GM20431 (cell line): ENCODE measurements at regions not wholly inside any gene's neighbourhood (a gene's known extent, or its start where the extent isn't known, plus 50 kb on each side); places are given as distances from the start of the nearest gene placed in this dataset.

Source experiments
- in situ Hi-C: fragments of 300-500 bp; cut with MseI, MboI; formaldehyde crosslinking; loops from one replicate; pipeline ENCODE4 v1.15.0; 2020; ENCODE audit warnings: low sequenced_read_pairs; ENCODE audit not compliant: unreplicated experiment

DNA sequence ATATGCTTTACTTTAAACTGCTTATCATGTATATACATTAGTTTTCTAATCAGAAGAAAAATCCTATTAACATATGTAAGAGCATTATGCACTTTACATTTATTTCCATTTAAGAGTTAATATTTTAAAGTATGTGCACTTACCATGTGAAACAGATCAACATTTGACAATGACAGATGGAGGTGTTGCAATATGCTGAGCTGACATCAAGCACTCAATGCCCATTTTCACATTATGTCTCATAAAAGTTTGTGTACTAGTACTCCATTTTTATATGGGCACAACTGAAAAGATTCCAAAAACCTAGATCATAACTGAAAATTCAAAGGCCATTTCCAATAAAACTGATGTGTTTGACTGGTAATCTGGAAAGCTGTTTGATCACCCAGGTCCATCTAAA, 420.9 kb upstream of the SOX9 start:
- in situ Hi-C loops = no loop called here

- in situ Hi-C loops = no loop called here
These were observed 417.1 kb upstream of the SOX9 start for GRCh38 chr17:71703701-71704100.

DNA sequence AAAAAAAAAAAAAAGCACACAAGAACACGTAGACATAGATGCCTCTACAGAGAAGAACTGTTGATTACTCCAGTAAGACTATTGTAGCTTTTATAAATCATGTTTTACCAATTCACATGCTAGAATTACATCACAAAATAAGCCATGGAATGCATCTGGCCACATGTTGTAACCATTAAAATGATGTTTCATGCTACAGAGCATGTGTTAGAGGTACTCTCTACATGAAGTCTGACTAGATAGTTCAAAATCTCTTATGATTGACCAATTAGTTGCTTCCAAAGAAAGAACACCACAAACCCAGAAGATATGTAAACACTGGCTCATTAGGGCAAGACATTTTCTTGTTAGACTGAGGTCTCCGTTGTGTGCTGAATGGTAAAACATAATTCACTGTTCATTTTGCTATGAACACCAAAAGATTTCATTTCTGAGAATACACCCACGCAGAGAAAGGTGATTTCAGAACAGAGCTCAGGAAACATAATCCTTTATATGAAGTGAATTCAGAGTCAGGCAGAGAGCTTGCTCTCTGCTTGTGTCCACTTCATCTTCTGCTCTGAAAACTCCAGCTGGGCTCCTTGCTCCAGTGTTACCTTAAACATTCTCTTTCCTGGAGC, 411.4 kb upstream of the SOX9 start:
- in situ Hi-C loops = no loop called here

DNA sequence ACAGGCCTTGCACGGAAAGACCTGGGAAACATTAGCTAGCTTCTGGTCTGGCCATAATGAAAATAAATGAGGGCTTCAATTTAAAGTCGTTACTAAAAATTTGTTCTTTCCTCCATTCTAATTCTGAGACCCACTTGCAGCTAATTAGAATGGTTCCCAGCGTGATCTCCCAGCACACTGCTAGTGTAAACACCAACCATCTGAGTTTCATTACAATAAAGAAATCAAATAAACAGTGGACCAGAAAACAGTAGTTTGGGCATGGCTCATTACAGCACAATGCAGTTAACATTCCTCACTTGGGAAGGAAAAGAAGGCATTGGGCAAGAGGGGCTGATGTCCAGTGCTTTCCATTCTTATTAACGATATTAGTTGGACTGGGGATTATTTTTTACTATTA, 410.9 kb upstream of the SOX9 start:
- in situ Hi-C loops = no loop called here

GRCh38 chr17:71710816-71711215, 410.0 kb upstream of the SOX9 start:
- in situ Hi-C loops = no loop called here

DNA sequence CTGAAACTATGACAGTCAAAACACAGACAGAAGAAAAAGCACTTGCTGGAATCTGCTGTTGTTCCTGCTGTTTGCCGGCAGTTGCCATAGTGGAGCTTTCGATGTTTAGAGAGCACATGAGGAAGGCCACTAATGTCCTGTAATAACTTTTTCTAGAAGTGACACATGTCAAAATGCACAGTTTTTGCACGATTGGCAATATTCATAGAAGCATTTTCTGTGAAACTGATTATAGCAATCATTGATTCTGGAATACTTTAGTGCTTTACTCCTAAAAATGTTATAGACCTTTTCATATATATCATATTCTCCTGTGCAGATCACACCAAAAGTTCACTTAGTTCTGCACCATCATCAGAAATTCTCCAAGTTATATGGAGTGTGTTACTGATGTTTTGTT, 407.0 kb upstream of the SOX9 start:
- in situ Hi-C loops = no loop called here

DNA sequence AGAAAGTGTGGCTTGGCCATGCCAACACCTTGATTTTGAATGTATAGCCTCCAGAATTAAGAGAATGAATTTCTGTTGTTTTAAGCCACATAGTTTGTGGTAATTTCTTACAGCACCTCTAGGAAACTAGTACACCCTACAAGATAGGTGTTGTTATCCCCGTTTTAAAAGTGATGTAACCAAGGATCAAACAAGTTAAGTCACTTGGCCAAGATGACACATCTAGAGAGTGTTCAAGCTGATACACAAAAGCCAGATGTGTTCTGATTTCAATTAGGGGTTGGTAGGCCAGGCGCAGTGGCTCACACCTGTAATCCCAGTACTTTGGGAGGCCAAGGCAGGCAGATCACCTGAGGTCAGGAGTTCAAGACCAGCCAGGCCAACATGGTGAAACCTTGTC, 396.5 kb upstream of the SOX9 start:
- in situ Hi-C loops = no loop called here

DNA sequence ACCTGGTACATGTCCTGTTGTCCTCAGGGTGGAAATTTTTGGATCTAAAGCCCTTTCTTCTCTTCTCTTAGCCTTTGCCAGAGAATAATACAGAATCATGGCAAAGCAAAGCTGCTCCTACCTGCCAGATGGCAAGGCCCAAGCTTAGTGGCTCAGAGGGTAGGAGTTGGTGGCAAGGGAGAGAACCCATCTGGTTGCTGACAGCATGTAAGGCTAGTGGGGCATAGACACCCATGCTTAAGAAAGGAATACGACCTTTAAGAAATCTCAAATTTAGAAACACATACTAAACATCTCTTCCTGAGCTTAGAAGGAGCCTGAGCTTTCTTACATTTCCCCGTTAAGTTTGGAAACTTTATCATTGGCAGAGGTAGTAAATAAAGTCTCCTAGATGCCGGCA, 395.0 kb upstream of the SOX9 start:
- in situ Hi-C loops = no loop called here

- in situ Hi-C loops = no loop called here
These were observed 394.5 kb upstream of the SOX9 start for GRCh38 chr17:71726341-71726740.

DNA sequence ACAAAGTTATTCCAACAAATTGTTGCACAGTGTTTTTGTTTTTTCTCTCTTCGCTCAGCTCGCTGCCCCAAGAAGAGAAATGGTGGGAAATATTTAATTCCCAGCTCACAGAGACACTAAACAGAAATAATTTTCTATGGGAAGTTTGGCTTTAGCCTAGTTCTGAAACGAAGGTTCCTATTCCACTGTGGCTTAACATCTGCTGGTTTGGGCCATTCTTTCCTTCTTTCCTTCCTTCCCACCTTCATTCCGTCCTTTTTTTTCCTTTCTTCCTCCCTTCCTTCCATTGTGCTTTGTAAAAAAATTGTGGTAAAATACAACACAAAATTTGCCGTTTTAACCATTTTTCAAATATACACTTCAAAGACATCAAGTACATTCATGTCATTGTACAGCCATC, 393.5 kb upstream of the SOX9 start:
- in situ Hi-C loops = no loop called here

DNA sequence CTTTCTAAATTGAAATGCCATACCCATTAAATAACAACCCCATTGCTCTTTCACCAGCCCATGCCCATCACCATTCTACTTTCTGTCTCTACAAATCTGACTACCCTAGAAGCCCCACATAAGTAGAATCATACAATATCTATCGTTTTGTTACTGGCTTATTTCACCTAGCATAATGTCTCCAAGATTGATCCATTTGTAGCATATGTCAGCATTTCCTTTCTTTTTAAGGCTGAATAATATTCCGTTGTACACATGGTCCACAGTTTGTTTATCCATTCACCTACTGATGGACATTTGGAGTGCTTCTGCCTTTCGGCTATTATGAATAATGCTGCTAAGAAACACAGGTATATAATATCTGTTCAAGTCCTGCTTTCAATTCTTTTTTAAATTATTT, 393.1 kb upstream of the SOX9 start:
- in situ Hi-C loops = no loop called here

- in situ Hi-C loops = no loop called here
These were observed 389.9 kb upstream of the SOX9 start for GRCh38 chr17:71730871-71731270.

DNA sequence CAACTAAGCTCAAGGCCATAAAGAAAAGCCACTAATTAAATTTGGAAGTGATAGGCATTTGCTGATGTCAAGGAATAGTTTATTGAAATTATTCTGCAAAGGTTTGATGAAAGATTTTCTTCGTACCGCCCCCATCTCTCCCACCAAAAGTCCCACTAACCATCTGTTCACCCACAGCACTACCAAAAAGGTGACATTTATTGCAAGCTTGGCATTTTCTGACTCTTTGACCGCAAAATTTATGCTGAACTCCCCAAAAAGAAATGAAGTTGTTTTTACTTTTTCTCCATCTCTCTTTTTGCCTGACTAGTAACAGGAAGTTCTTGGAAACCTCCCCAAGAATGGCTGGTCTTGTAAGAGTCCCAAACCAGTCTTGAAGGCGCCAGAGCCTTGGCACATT, 384.9 kb upstream of the SOX9 start:
- in situ Hi-C loops = no loop called here

DNA sequence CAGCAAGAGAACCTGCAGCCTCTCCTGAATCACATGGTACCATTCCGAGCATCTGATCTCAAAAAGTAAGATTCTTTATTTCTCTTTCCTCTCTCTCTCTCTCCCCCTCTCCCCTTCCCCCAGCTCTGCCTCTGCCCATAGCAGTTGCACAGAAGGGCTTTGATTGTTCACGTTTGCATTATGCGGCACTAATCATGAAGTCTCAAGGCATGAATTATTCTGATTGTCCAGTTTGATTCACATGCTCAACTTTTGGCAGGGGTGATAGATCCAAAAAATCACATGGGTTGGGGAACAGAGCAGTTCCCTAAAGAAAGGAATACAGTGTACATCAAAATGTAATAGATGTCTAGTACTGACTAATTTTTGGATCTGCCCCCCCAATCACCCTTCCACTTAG, 380.0 kb upstream of the SOX9 start:
- in situ Hi-C loops = no loop called here

DNA sequence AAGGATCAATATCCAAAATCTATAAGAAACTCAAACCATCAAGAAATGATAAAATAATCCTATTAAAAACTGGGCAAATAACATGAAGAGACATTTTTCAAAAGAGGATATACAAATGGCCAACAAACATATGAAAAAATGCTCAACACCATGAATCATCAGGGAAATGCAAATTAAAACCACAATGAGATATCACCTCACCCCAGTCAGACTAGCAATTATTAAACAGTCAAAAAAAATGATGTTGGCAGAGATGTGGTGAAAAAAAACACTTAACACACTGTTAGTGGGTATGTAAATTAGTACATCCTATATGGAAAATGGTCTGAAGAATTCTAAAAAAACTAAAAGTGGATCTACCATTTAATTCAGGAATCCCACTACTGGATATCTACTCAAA, 379.0 kb upstream of the SOX9 start:
- in situ Hi-C loops = no loop called here

DNA sequence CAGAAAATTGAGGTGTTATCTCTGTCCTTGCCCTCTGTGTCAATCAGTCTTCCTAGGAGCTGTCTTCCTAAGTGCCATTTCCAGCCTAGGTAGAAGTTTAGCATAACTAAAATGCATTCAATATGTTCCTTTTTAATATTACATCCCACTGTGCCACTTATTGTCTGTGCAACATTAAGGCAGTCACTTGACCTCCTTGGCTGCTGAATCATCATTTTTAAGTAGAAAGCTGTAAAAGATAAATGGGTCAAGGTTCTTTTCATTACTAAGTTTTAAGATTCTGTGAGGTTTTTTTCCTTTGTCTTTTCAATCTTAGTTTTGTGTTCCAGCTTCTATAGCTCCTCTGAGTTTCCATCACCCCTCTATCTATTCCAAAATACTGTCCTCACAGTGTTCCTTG, 371.9 kb upstream of the SOX9 start:
- in situ Hi-C loops = no loop called here

- in situ Hi-C loops = no loop called here
These were observed 367.8 kb upstream of the SOX9 start for GRCh38 chr17:71753070-71753469.

DNA sequence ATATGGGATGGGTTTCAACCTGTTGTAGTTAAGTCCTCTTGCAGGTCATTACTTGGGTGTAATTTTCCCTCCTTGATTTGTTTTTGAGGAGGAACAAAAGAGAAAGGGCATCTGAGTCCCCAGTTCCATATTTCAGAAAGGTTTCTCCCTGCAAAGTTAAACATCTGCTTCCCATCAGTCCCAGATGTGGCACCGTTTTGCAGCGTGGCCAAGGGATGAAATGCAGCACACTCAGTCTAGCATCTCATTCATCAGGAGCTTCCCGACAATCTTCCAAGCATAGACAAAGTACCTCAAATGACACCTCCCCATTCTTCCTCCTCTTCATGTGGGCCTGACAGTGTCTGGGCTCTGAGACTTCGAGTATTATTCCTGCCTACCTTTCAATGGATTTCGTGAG, 363.7 kb upstream of the SOX9 start:
- in situ Hi-C loops = no loop called here

DNA sequence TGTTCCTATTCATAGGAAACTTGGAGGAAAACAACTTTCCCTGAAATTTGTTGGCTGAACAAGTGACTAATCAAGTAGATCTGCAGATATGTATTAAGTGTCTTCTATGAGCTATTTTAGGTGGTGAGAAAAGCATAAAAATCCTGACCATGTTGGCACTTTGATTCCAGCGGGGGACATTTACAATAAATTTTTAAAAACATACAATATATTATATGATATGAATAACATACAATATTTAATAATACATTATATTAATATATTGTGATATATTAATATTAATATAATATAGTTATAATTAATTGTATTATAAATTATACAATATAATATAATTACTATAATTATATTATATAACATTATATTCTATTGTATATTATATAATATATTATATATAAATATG, 362.9 kb upstream of the SOX9 start:
- in situ Hi-C loops = no loop called here

GRCh38 chr17:71759422-71760060, 361.3 kb upstream of the SOX9 start:
- in situ Hi-C loops = no loop called here

DNA sequence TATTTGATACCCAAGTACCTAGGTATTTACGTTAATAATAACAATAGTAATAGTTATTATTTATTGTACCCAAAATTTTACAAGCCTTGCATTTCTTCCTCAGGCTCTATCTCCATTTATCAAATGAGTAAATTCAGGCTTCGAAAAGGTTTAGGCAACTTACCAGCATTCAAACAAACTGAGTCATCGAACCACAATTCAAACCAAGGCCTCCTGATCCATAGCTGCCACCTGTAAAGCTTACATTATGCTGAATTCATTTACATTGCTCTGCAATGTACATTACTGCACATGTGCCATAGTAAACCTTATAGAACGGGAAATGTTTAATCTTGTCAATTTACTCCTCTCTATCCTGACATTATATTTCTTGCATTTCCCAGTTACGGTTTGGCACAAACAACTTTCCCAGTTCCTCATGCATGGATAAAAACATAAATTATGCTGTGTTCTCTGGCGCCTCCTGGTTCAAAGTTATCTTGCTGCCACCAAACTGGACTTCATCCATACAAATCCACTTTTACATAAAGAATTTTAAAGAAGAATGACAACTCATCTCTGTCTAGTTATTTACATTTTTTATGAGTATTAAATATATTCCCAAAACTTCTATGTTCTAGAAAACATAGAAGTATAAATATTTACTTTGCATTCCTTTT, 360.6 kb upstream of the SOX9 start:
- in situ Hi-C loops = no loop called here

DNA sequence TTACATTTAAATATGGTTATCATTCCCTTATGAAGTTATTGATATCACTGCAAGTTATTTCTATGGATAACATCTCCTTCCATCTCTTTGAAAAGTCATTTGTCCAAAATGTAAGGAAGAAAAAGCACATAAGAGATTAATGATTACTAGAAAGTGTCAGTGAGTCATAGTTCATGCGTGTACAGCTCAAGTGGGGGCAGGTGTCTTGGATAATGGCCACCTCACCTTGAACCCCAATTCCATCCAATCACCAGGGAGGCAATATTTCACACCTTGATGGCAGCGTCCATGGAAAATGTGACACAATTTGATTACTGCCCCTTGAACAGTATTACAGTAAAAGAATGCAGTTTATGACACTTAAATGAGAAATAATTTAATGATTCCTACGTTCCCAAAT, 358.3 kb upstream of the SOX9 start:
- in situ Hi-C loops = no loop called here
